HT-29 (cell line): ENCODE measurements at regions not wholly inside any gene's neighbourhood (a gene's known extent, or its start where the extent isn't known, plus 50 kb on each side); places are given as distances from the start of the nearest gene placed in this dataset.

Experiments
- DNase-seq: peaks from one replicate; pipeline ENCODE4 v3.0.0-alpha.2; 2015; ENCODE audit warnings: low spot score

- DNase-seq = no peak
These were observed 186.7 kb downstream of the BMP2 start for GRCh38 chr20:6954219-6954618.

- DNase-seq = no peak
These were observed 188.6 kb downstream of the BMP2 start for GRCh38 chr20:6956056-6956455.

GRCh38 chr20:6956574-6956973 is 189.1 kb downstream of the BMP2 start:
- no peak for DNase-seq

- peak; percentile 6 for DNase-seq
These were observed 192.4 kb downstream of the BMP2 start for GRCh38 chr20:6959900-6960312.

GRCh38 chr20:6966721-6967120 is 199.2 kb downstream of the BMP2 start:
- DNase-seq = no peak

GRCh38 chr20:6974838-6975237 is 207.4 kb downstream of the BMP2 start:
- DNase-seq = no peak

GRCh38 chr20:6975311-6975710 is 207.8 kb downstream of the BMP2 start:
- no peak for DNase-seq

- DNase-seq = peak; percentile 8
These were observed 208.8 kb downstream of the BMP2 start for GRCh38 chr20:6976106-6976900.

- DNase-seq = no peak
These were observed 212.1 kb downstream of the BMP2 start for GRCh38 chr20:6979621-6980020.

- DNase-seq = no peak
These were observed 225.5 kb downstream of the BMP2 start for GRCh38 chr20:6993011-6993410.

GRCh38 chr20:6993511-6993910 is 226.0 kb downstream of the BMP2 start:
- no peak for DNase-seq

GRCh38 chr20:6994452-6994851 is 227.0 kb downstream of the BMP2 start:
- no peak for DNase-seq

- no peak for DNase-seq
These were observed 231.4 kb downstream of the BMP2 start for GRCh38 chr20:6998909-6999308.

GRCh38 chr20:6999381-6999780 is 231.9 kb downstream of the BMP2 start:
- DNase-seq = no peak

- DNase-seq = no peak
These were observed 236.1 kb downstream of the BMP2 start for GRCh38 chr20:7003598-7003997.

GRCh38 chr20:7004801-7005200 is 237.3 kb downstream of the BMP2 start:
- DNase-seq = no peak

- DNase-seq = no peak
These were observed 243.0 kb downstream of the BMP2 start for GRCh38 chr20:7010527-7010926.

GRCh38 chr20:7015257-7015656 is 247.8 kb downstream of the BMP2 start:
- no peak for DNase-seq

- DNase-seq = no peak
These were observed 255.1 kb downstream of the BMP2 start for GRCh38 chr20:7022597-7022996.

- no peak for DNase-seq
These were observed 258.1 kb downstream of the BMP2 start for GRCh38 chr20:7025635-7026034.

GRCh38 chr20:7029019-7029418 is 261.5 kb downstream of the BMP2 start:
- DNase-seq = no peak

GRCh38 chr20:7031222-7031621 is 263.7 kb downstream of the BMP2 start:
- DNase-seq = no peak

GRCh38 chr20:7038029-7038428 is 270.5 kb downstream of the BMP2 start:
- DNase-seq = no peak

GRCh38 chr20:7057611-7058010 is 290.1 kb downstream of the BMP2 start:
- no peak for DNase-seq
